ENCODE measurements at regions not wholly inside any gene's neighbourhood (a gene's known extent, or its start where the extent isn't known, plus 50 kb on each side); places are given as distances from the start of the nearest gene placed in this dataset.
A peak's percentile ranks its signal among the peaks of the same experiment; 100 is the strongest.

DNA sequence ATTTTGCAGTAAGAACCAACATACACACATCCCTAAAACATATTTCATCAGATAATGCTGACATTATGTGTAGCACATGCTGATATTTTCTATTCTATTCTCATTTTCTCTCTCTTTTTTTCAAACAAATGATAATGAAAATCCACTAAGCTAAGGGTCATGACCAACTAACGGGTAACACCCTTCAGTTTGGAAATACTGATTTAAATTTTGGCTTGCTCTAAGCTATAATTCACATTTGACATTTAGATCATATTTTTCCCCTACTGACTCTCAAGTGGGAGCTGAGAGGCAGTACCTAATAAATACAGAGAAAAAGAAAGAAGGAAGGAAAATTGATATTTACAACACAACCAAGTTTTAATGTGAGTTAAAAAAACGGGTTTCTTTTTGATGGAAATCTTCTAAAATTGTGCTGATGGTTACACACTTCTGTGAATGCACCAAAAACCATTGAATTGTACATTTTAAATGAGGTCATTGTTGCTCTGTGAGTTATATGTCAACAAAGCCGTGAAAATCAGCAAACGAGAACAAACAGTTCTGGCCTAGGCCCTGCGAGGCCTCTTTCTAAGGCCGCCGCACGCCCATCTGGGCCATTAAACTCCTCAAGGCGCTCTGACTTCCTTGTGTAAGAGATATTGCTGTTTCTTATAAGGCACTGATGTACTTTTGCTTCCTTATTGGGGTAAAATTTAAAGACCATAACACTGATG is 124.2 kb downstream of the GALR1 start:
- ATAC-seq (no peak), DNase-seq (no peak)
- Mint-ChIP-seq H3K36me3 (peaks cover 0 to 6% (median 0%) of the 10 kb centered on the region in 5 donors), H3K4me3 (no peak overlapping the region), H3K27ac (no peak overlapping the region), H3K4me1 (no peaks in the 10 kb centered on the region), H3K27me3 (peaks cover 0 to 23% (median 14%) of the 10 kb centered on the region in 5 donors), H3K9me3 (peaks cover 2 to 16% (median 6%) of the 10 kb centered on the region in 11 donors)
- no peaks in the 10 kb centered on the region for H3K27me3 ChIP-seq (ENCODE audit: control insufficient read depth in 2 of 2, insufficient read depth in 2 of 2, low read length in 2 of 2)
- POLR2A ChIA-PET, result no interaction called here
- H3K9me3 ChIP-seq (ENCODE audit: control insufficient read depth in 2 of 3, low read length in 3 of 3), result peaks cover 0 to 4% (median 0%) of the 10 kb centered on the region in 3 experiments
- H3K36me3 ChIP-seq (ENCODE audit: control insufficient read depth in 2 of 3, insufficient read depth in 3 of 3, low read length in 3 of 3), result no peaks in the 10 kb centered on the region
- H3K4me3 ChIP-seq (ENCODE audit: low read length), result no peak overlapping the region
- H3K27ac ChIP-seq (ENCODE audit: low read depth, low read length), result no peak overlapping the region
- no peaks in the 10 kb centered on the region for H3K4me1 ChIP-seq (ENCODE audit: control insufficient read depth in 2 of 2, insufficient read depth in 2 of 2, low read length in 2 of 2)
- intact Hi-C loops (cut with micrococcal nuclease), result no loop called here
- CTCF ChIA-PET, result no interaction called here

DNA sequence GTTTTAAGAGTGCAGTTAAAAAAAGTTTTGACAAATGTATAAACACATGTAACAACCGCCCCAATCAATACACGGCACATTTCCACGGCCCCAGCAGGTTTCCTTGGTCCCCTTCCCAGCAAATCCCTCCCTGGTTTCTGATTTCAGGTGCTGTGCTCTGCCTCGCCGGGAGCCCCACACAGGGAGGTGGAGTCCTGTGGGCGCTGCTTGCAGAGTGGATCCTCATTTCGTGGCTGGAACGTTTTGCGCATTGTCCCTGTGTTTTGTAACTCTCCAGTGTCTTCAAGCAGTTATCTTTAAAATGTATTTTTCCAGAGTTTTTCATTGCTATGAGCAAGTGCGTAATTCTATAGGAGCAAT is 124.8 kb downstream of the GALR1 start:
- H3K4me3 ChIP-seq (ENCODE audit: low read length), result no peak overlapping the region
- no peaks in the 10 kb centered on the region for H3K4me1 ChIP-seq (ENCODE audit: control insufficient read depth in 2 of 2, insufficient read depth in 2 of 2, low read length in 2 of 2)
- Mint-ChIP-seq H3K4me3 (no peak overlapping the region), H3K36me3 (peaks cover 0 to 5% (median 0%) of the 10 kb centered on the region in 5 donors), H3K27me3 (peaks cover 0 to 25% (median 12%) of the 10 kb centered on the region in 5 donors), H3K27ac (no peak overlapping the region), H3K9me3 (peaks cover 2 to 14% (median 5%) of the 10 kb centered on the region in 11 donors), H3K4me1 (no peaks in the 10 kb centered on the region)
- no peaks in the 10 kb centered on the region for H3K36me3 ChIP-seq (ENCODE audit: control insufficient read depth in 2 of 3, insufficient read depth in 3 of 3, low read length in 3 of 3)
- no peaks in the 10 kb centered on the region for H3K27me3 ChIP-seq (ENCODE audit: control insufficient read depth in 2 of 2, insufficient read depth in 2 of 2, low read length in 2 of 2)
- ChIA-PET POLR2A (no interaction called here), CTCF (no interaction called here)
- intact Hi-C loops (cut with micrococcal nuclease), result no loop called here
- H3K9me3 ChIP-seq (ENCODE audit: control insufficient read depth in 2 of 3, low read length in 3 of 3), result peaks cover 0 to 3% (median 0%) of the 10 kb centered on the region in 3 experiments
- DNase-seq, result no peak
- H3K27ac ChIP-seq (ENCODE audit: low read depth, low read length), result no peak overlapping the region
- no peak for ATAC-seq

- CTCF ChIA-PET, result no interaction called here
- H3K36me3 ChIP-seq (ENCODE audit: control insufficient read depth in 2 of 3, insufficient read depth in 3 of 3, low read length in 3 of 3), result no peaks in the 10 kb centered on the region
- H3K27me3 ChIP-seq (ENCODE audit: control insufficient read depth in 2 of 2, insufficient read depth in 2 of 2, low read length in 2 of 2), result no peaks in the 10 kb centered on the region
- Mint-ChIP-seq H3K36me3 (no peaks in the 10 kb centered on the region), H3K4me3 (no peak overlapping the region), H3K27me3 (peaks cover 0 to 22% (median 13%) of the 10 kb centered on the region in 5 donors), H3K4me1 (no peaks in the 10 kb centered on the region), H3K27ac (no peak overlapping the region), H3K9me3 (peaks cover 0 to 3% (median 0%) of the 10 kb centered on the region in 11 donors)
- intact Hi-C loops (cut with micrococcal nuclease), result no loop called here
- no peaks in the 10 kb centered on the region for H3K9me3 ChIP-seq (ENCODE audit: control insufficient read depth in 2 of 3, low read length in 3 of 3)
- no peak overlapping the region for H3K27ac ChIP-seq (ENCODE audit: low read depth, low read length)
- no peak for DNase-seq
- H3K4me3 ChIP-seq (ENCODE audit: low read length), result no peak overlapping the region
- ATAC-seq, result no peak
- POLR2A ChIA-PET, result no interaction called here
- H3K4me1 ChIP-seq (ENCODE audit: control insufficient read depth in 2 of 2, insufficient read depth in 2 of 2, low read length in 2 of 2), result no peaks in the 10 kb centered on the region
Observed at GRCh38 chr18:77376043-77376732, 126.5 kb downstream of the GALR1 start.

DNA sequence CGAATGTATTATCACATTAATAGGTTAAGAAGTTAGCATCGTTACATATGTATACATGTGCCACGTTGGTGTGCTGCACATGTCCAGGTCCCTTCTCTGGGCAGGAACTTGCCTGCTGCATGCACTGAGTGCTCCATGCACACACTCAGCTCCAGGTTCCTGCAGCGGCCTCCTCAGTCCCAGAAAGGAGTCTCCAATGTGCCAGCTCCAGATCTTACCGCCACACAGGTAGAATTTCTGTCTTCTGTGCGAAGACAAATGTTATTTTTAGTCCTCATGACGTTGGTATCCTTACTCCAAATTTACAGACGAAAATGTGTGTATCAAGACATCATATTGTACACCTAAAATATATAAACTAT is 127.1 kb downstream of the GALR1 start:
- Mint-ChIP-seq H3K27ac (no peak overlapping the region), H3K27me3 (peaks cover 2 to 24% (median 14%) of the 10 kb centered on the region in 5 donors), H3K4me1 (no peaks in the 10 kb centered on the region), H3K4me3 (no peak overlapping the region), H3K9me3 (peaks cover 0 to 1% (median 0%) of the 10 kb centered on the region in 11 donors), H3K36me3 (no peaks in the 10 kb centered on the region)
- H3K4me3 ChIP-seq (ENCODE audit: low read length), result no peak overlapping the region
- ATAC-seq, result no peak
- no peak overlapping the region for H3K27ac ChIP-seq (ENCODE audit: low read depth, low read length)
- H3K36me3 ChIP-seq (ENCODE audit: control insufficient read depth in 2 of 3, insufficient read depth in 3 of 3, low read length in 3 of 3), result no peaks in the 10 kb centered on the region
- DNase-seq, result no peak
- intact Hi-C loops (cut with micrococcal nuclease), result no loop called here
- ChIA-PET POLR2A (no interaction called here), CTCF (no interaction called here)
- no peaks in the 10 kb centered on the region for H3K9me3 ChIP-seq (ENCODE audit: control insufficient read depth in 2 of 3, low read length in 3 of 3)
- no peaks in the 10 kb centered on the region for H3K4me1 ChIP-seq (ENCODE audit: control insufficient read depth in 2 of 2, insufficient read depth in 2 of 2, low read length in 2 of 2)
- H3K27me3 ChIP-seq (ENCODE audit: control insufficient read depth in 2 of 2, insufficient read depth in 2 of 2, low read length in 2 of 2), result no peaks in the 10 kb centered on the region

- Mint-ChIP-seq H3K36me3 (no peaks in the 10 kb centered on the region), H3K27me3 (peaks cover 9 to 28% (median 20%) of the 10 kb centered on the region in 5 donors), H3K27ac (no peak overlapping the region), H3K4me1 (no peaks in the 10 kb centered on the region), H3K9me3 (peaks cover 0 to 1% (median 0%) of the 10 kb centered on the region in 11 donors), H3K4me3 (no peak overlapping the region)
- ChIA-PET POLR2A (no interaction called here), CTCF (no interaction called here)
- no peaks in the 10 kb centered on the region for H3K9me3 ChIP-seq (ENCODE audit: control insufficient read depth in 2 of 3, low read length in 3 of 3)
- ATAC-seq (peak; percentile 29), DNase-seq (no peak)
- H3K27ac ChIP-seq (ENCODE audit: low read depth, low read length), result no peak overlapping the region
- no peaks in the 10 kb centered on the region for H3K36me3 ChIP-seq (ENCODE audit: control insufficient read depth in 2 of 3, insufficient read depth in 3 of 3, low read length in 3 of 3)
- H3K4me3 ChIP-seq (ENCODE audit: low read length), result no peak overlapping the region
- no peaks in the 10 kb centered on the region for H3K4me1 ChIP-seq (ENCODE audit: control insufficient read depth in 2 of 2, insufficient read depth in 2 of 2, low read length in 2 of 2)
- no peaks in the 10 kb centered on the region for H3K27me3 ChIP-seq (ENCODE audit: control insufficient read depth in 2 of 2, insufficient read depth in 2 of 2, low read length in 2 of 2)
- intact Hi-C loops (cut with micrococcal nuclease), result no loop called here
Observed at GRCh38 chr18:77377813-77378212, 128.2 kb downstream of the GALR1 start.

DNA sequence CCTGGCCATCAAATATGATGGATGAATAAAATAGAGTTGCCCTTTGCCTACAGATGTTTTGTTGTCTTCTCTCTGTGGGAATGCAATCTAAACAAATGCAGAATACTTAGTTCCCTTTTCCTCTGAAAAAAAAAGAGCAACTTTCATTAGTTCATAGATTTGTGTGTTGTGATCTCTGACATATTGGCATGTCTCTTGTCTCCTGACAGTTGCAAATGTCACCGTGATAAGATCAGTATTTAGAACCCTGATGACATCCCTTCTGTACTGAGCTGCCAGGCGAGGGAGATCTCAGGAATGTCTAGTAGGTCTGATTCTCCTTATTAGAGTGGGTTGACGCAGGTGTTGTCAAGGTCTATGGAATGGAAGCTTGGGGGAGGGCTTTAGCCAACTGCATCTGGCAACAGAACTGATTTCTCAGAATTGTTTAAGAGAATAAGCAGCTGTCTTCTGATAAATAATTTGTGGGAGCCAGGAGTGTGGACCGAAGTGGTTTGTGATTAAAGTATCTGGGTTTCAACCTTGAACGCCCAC is 130.4 kb downstream of the GALR1 start:
- intact Hi-C loops (cut with micrococcal nuclease), result no loop called here
- no peaks in the 10 kb centered on the region for H3K4me1 ChIP-seq (ENCODE audit: control insufficient read depth in 2 of 2, insufficient read depth in 2 of 2, low read length in 2 of 2)
- peaks cover 23 to 39% (median 31%) of the 10 kb centered on the region in 5 donors for H3K27me3 Mint-ChIP-seq
- ChIA-PET POLR2A (no interaction called here), CTCF (interaction anchor here (0.6 kb wide), 1 partner anchor 29 kb away, joined by 3 read pairs; no protein-coding TSS in a partner anchor)
- no peak overlapping the region for H3K4me3 Mint-ChIP-seq
- no peak overlapping the region for H3K27ac ChIP-seq (ENCODE audit: low read depth, low read length)
- ATAC-seq, result no peak
- H3K27me3 ChIP-seq (ENCODE audit: control insufficient read depth in 2 of 2, insufficient read depth in 2 of 2, low read length in 2 of 2), result no peaks in the 10 kb centered on the region
- no peaks in the 10 kb centered on the region for H3K36me3 ChIP-seq (ENCODE audit: control insufficient read depth in 2 of 3, insufficient read depth in 3 of 3, low read length in 3 of 3)
- H3K27ac Mint-ChIP-seq, result no peak overlapping the region
- no peaks in the 10 kb centered on the region for H3K36me3 Mint-ChIP-seq
- no peaks in the 10 kb centered on the region for H3K4me1 Mint-ChIP-seq
- H3K4me3 ChIP-seq (ENCODE audit: low read length), result no peak overlapping the region
- H3K9me3 Mint-ChIP-seq, result peaks cover 0 to 1% (median 0%) of the 10 kb centered on the region in 11 donors
- no peaks in the 10 kb centered on the region for H3K9me3 ChIP-seq (ENCODE audit: control insufficient read depth in 2 of 3, low read length in 3 of 3)
- DNase-seq, result no peak

DNA sequence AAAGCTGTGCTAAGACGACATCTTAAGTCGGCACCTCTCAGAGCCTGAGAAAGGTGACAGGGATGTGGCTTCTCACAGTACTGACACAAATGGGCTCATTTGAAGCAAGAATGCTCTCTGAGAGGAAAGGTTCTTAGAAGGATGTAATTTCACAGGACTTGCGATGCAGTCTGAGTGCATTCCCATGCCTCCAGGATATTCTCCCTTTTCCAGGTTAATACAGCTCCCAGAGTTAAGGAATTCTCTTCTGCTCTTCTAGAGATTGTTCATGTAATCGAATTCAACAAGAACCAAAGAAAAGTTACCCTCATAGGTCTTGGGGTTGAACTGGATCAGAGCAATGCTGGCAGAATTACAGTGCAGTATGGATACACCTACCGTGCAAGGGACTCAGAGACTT is 131.0 kb downstream of the GALR1 start:
- no peak overlapping the region for H3K27ac Mint-ChIP-seq
- CTCF ChIA-PET, result no interaction called here
- H3K9me3 Mint-ChIP-seq, result peaks cover 0 to 1% (median 0%) of the 10 kb centered on the region in 11 donors

More for the DNA sequence above, 131.0 kb downstream of the GALR1 start:
- no peaks in the 10 kb centered on the region for H3K36me3 ChIP-seq (ENCODE audit: control insufficient read depth in 2 of 3, insufficient read depth in 3 of 3, low read length in 3 of 3)
- intact Hi-C loops (cut with micrococcal nuclease), result no loop called here
- H3K4me1 Mint-ChIP-seq, result no peaks in the 10 kb centered on the region
- ATAC-seq, result no peak
- H3K9me3 ChIP-seq (ENCODE audit: control insufficient read depth in 2 of 3, low read length in 3 of 3), result no peaks in the 10 kb centered on the region
- H3K4me3 Mint-ChIP-seq, result no peak overlapping the region
- POLR2A ChIA-PET, result no interaction called here
- DNase-seq, result no peak
- H3K27ac ChIP-seq (ENCODE audit: low read depth, low read length), result no peak overlapping the region
- no peaks in the 10 kb centered on the region for H3K27me3 ChIP-seq (ENCODE audit: control insufficient read depth in 2 of 2, insufficient read depth in 2 of 2, low read length in 2 of 2)
- no peak overlapping the region for H3K4me3 ChIP-seq (ENCODE audit: low read length)
- H3K4me1 ChIP-seq (ENCODE audit: control insufficient read depth in 2 of 2, insufficient read depth in 2 of 2, low read length in 2 of 2), result no peaks in the 10 kb centered on the region
- peaks cover 29 to 46% (median 31%) of the 10 kb centered on the region in 5 donors for H3K27me3 Mint-ChIP-seq
- no peaks in the 10 kb centered on the region for H3K36me3 Mint-ChIP-seq
